GM12864 (cell line): ENCODE measurements at regions not wholly inside any gene's neighbourhood (a gene's known extent, or its start where the extent isn't known, plus 50 kb on each side); places are given as distances from the start of the nearest gene placed in this dataset.

ENCODE experiments used
- DNase-seq: peaks from one replicate; pipeline ENCODE4 v3.0.0-alpha.2; 2011; ENCODE audit warnings: low read depth
- H3K4me3 ChIP-seq: 2 replicates; pipeline ENCODE4 v1.5.1; 2011; ENCODE audit warnings: mild to moderate bottlenecking, low read depth, low read length, control low read depth
- TF ChIP-seq, protein P1 (sequence below): IDR thresholded peaks from 2 replicates; pipeline ENCODE4 v1.5.1; 2011; ENCODE audit warnings: low read depth, mild to moderate bottlenecking, moderate library complexity, low read length, control low read depth, inconsistent platforms; ENCODE audit errors: missing control alignments

DNA sequence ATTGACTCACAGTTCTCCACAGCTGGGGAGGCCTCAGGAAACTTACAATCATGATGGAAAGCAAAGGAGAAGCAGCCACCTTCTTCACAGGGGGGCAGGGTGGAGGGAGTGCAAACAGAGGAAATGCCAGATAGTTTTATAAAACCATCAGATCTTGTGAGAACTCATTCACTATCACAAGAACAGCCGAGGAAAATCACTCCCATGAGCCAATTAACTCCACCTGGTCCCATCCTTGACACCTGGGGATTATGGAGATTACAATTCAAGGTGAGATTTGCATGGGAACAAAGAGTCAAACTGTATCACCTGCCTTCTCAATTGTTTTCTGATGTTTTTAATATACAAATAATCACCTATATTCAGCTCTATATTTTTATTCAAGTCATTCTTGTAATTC is 1527.3 kb upstream of the GOT2 start:
- TF ChIP-seq, protein P1, sequence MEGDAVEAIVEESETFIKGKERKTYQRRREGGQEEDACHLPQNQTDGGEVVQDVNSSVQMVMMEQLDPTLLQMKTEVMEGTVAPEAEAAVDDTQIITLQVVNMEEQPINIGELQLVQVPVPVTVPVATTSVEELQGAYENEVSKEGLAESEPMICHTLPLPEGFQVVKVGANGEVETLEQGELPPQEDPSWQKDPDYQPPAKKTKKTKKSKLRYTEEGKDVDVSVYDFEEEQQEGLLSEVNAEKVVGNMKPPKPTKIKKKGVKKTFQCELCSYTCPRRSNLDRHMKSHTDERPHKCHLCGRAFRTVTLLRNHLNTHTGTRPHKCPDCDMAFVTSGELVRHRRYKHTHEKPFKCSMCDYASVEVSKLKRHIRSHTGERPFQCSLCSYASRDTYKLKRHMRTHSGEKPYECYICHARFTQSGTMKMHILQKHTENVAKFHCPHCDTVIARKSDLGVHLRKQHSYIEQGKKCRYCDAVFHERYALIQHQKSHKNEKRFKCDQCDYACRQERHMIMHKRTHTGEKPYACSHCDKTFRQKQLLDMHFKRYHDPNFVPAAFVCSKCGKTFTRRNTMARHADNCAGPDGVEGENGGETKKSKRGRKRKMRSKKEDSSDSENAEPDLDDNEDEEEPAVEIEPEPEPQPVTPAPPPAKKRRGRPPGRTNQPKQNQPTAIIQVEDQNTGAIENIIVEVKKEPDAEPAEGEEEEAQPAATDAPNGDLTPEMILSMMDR, result no peak
- DNase-seq, result no peak
- H3K4me3 ChIP-seq, result no peak overlapping the region

DNA sequence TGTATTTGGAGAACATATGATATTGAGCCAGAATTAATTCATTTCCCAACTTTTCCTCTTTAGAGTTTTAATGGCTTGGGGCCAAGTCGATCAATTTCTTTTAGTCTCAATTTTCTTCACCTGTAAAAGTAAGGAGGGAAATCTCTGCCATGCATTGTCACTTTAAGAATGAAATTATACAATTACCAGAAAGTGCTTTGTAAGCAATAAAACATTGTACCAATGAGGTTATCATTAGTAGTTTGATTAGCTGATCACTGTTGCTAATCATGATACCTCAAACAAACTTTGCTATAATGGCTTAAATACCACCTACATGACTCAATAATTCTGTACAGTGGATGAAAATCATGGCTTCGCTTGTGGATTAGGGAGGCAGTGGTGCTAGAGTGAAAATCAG is 1525.8 kb upstream of the GOT2 start:
- no peak for DNase-seq
- TF ChIP-seq, protein P1, result no peak
- H3K4me3 ChIP-seq, result no peak overlapping the region

DNA sequence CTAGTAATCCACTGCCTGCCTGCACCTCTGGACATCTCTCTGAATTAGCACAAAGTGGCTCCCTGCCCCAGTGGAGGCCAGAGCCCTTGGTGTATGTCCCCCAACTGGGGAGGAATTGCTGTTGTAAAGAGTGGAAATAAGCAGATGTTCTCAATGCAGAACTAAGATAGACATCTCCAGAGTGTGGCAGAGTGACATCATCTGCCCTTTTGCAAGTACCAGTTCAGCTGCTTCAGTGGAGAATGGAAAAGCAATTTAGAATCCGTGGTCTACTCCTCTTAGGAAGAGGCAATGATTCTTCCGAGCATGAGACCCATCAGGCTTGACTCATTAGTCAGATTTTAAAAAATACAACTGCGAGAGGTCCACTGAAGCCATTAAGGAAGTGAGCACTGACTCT is 1512.0 kb upstream of the GOT2 start:
- H3K4me3 ChIP-seq, result no peak overlapping the region
- TF ChIP-seq, protein P1, result no peak
- DNase-seq, result no peak

DNA sequence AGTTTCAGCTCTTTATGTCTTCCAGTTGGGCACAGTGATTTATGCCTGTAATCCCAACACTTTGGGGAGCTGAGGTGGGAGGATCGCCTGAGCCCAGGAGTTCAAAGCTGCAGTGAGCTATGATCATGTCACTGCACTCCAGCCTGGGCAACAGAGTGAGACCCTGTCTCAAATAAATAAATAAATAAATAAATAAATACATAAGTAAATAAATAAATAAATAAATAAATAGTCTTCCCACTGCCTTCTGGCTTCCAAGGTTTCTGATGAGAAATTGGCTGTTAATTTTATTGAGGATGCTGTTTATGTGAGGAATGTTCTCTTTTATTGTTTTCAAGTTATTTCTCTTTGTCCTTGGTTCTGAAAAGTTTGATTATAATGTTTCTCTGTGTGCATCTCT is 1507.6 kb upstream of the GOT2 start:
- no peak overlapping the region for H3K4me3 ChIP-seq
- TF ChIP-seq, protein P1, result no peak
- DNase-seq, result no peak

DNA sequence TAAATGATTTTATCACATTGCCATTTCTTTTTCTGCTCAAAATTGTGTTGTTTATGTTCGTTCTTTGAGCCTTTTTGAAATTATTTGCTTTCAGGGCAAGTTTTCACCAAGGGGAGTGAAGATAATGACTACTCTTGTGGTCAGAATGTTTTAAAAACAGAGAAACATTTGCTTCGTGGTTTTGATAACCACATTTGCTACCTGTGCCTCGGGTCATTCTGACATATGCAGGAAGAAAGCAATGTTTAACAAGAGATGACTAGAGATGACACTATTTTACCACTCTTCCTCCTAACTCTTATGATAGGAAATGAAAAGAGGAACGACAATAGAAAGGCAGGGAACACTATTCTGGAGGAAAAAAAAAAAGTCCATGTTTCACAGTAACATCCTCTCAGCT is 1496.5 kb upstream of the GOT2 start:
- TF ChIP-seq, protein P1, result no peak
- no peak for DNase-seq
- no peak overlapping the region for H3K4me3 ChIP-seq

DNA sequence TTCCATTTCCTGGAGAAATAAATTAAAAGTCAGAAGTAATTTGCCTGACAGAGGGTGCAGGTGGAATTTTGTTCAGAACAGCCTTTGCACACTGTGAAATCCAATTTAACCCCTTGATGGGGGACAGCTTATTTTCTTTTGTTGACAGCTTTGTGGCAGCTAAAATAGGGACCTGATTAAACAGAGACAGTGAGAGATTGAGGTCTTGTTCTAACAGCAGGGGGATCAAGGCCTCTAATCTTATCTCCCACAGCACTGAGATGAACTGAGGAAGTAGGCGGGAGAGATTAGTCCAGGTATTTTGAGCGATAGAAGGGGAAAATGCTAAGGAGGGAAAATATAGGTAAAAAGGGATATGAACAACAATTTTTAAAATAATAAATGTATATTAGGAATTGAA is 1491.4 kb upstream of the GOT2 start:
- DNase-seq, result no peak
- no peak overlapping the region for H3K4me3 ChIP-seq
- TF ChIP-seq, protein P1, result no peak

DNA sequence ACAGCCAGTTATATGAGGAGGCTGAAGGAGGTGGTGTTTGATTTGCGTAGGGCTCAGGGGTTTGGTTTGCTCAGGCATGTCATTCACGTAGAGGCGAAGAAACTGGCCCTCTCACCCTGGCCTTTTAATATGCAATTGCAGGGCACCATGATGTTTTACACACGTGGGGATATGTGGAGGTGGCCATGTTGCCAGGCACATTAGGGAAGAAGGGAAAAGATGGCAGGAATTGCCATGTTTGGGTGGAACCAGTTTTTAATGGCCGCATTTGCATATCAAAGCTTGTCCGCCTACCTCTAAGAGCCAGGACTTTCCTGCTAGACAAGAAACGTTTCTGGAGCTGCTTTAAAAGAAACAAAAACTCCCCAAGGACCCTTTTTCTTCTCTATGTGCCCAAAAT is 1483.7 kb upstream of the GOT2 start:
- TF ChIP-seq, protein P1, result no peak
- no peak for DNase-seq
- no peak overlapping the region for H3K4me3 ChIP-seq
